Colon (tissue), 2 donors: ENCODE measurements at regions not wholly inside any gene's neighbourhood (a gene's known extent, or its start where the extent isn't known, plus 50 kb on each side); places are given as distances from the start of the nearest gene placed in this dataset.
"Not testable (repeated sequence)": the region's sequence is repeated elsewhere in the genome, so short reads cannot be mapped to it uniquely, and the experiment has no call there.

Source experiments
- FAIRE-seq: peaks from 2 replicates; lab custom pipeline; 2012; peaks lifted over from hg19 to GRCh38; lab: Jason Lieb, UNC
- donor health status: control.
- donor health status: control.

GRCh38 chr3:86887876-86888275 lies 103.1 kb downstream of the VGLL3 start:
- no peak for FAIRE-seq

- no peak for FAIRE-seq
Observed at GRCh38 chr3:86880066-86880465, 110.9 kb downstream of the VGLL3 start.

- not testable (repeated sequence) for FAIRE-seq
Observed at GRCh38 chr3:86876504-86877181, 114.3 kb downstream of the VGLL3 start.

- FAIRE-seq = not testable (repeated sequence)
Observed at GRCh38 chr3:86874790-86875189, 116.2 kb downstream of the VGLL3 start.

GRCh38 chr3:86869566-86869965 lies 121.4 kb downstream of the VGLL3 start:
- no peak for FAIRE-seq

GRCh38 chr3:86867982-86868381 lies 123.0 kb downstream of the VGLL3 start:
- no peak for FAIRE-seq

- FAIRE-seq = no peak
Observed at GRCh38 chr3:86865506-86865905, 125.4 kb downstream of the VGLL3 start.

GRCh38 chr3:86856711-86857110 lies 134.2 kb downstream of the VGLL3 start:
- no peak for FAIRE-seq

GRCh38 chr3:86849991-86850390 lies 141.0 kb downstream of the VGLL3 start:
- FAIRE-seq = no peak

GRCh38 chr3:86845726-86846125 lies 145.2 kb downstream of the VGLL3 start:
- no peak for FAIRE-seq

- no peak for FAIRE-seq
Observed at GRCh38 chr3:86838927-86839326, 152.0 kb downstream of the VGLL3 start.

GRCh38 chr3:86837871-86838270 lies 153.1 kb downstream of the VGLL3 start:
- FAIRE-seq = no peak

- no peak for FAIRE-seq
Observed at GRCh38 chr3:86830566-86830965, 160.4 kb downstream of the VGLL3 start.

- no peak for FAIRE-seq
Observed at GRCh38 chr3:86828751-86829150, 162.2 kb downstream of the VGLL3 start.

- FAIRE-seq = not testable (repeated sequence)
Observed at GRCh38 chr3:86827582-86827981, 163.4 kb downstream of the VGLL3 start.

GRCh38 chr3:86826292-86826691 lies 164.7 kb downstream of the VGLL3 start:
- FAIRE-seq = no peak

GRCh38 chr3:86815880-86816279 lies 175.1 kb downstream of the VGLL3 start:
- FAIRE-seq = no peak

- no peak for FAIRE-seq
Observed at GRCh38 chr3:86814918-86815655, 175.9 kb downstream of the VGLL3 start.

- FAIRE-seq = no peak
Observed at GRCh38 chr3:86814321-86814720, 176.6 kb downstream of the VGLL3 start.

GRCh38 chr3:86801921-86802320 lies 189.0 kb downstream of the VGLL3 start:
- FAIRE-seq = no peak

GRCh38 chr3:86801066-86801465 lies 189.9 kb downstream of the VGLL3 start:
- FAIRE-seq = peak; percentile 28

- FAIRE-seq = no peak
Observed at GRCh38 chr3:86800116-86800515, 190.8 kb downstream of the VGLL3 start.

GRCh38 chr3:86797946-86798345 lies 193.0 kb downstream of the VGLL3 start:
- no peak for FAIRE-seq
